ENCODE measurements at regions not wholly inside any gene's neighbourhood (a gene's known extent, or its start where the extent isn't known, plus 50 kb on each side); places are given as distances from the start of the nearest gene placed in this dataset.
"Not testable (repeated sequence)": the region's sequence is repeated elsewhere in the genome, so short reads cannot be mapped to it uniquely, and the experiment has no call there.

DNA sequence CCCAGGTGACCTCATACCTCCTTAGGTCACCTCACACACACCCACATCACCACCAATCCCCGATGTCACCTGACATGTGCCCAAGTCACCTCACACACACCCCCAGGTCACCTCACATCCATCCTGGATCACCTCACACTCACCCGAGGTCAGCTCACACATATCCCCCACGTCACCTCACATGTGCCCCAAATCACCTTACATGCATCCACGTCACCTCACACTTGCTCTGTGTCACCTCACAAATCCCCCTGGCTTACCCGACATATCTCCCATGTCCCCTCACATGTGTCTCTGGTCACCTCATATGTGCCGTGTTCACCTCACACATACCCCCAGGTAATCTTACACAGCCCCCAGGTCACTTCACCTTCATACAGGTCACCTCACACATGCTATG is 864.6 kb downstream of the TMEM121 start:
- Mint-ChIP-seq H3K9me3 (ENCODE audit: unreplicated experiment) (peaks cover 71% of the 10 kb centered on the region), H3K36me3 (ENCODE audit: unreplicated experiment) (no peaks in the 10 kb centered on the region), H3K27ac (ENCODE audit: unreplicated experiment) (no peak overlapping the region), H3K4me1 (ENCODE audit: unreplicated experiment) (no peaks in the 10 kb centered on the region), H3K27me3 (ENCODE audit: unreplicated experiment) (no peaks in the 10 kb centered on the region), H3K4me3 (ENCODE audit: unreplicated experiment) (no peak overlapping the region)
- TF ChIP-seq, protein P1, sequence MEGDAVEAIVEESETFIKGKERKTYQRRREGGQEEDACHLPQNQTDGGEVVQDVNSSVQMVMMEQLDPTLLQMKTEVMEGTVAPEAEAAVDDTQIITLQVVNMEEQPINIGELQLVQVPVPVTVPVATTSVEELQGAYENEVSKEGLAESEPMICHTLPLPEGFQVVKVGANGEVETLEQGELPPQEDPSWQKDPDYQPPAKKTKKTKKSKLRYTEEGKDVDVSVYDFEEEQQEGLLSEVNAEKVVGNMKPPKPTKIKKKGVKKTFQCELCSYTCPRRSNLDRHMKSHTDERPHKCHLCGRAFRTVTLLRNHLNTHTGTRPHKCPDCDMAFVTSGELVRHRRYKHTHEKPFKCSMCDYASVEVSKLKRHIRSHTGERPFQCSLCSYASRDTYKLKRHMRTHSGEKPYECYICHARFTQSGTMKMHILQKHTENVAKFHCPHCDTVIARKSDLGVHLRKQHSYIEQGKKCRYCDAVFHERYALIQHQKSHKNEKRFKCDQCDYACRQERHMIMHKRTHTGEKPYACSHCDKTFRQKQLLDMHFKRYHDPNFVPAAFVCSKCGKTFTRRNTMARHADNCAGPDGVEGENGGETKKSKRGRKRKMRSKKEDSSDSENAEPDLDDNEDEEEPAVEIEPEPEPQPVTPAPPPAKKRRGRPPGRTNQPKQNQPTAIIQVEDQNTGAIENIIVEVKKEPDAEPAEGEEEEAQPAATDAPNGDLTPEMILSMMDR (IDR thresholded peaks at IDR 0.05) = no peak
- DNase-seq (ENCODE audit: extremely low spot score, unreplicated experiment) = peak; percentile 51

DNA sequence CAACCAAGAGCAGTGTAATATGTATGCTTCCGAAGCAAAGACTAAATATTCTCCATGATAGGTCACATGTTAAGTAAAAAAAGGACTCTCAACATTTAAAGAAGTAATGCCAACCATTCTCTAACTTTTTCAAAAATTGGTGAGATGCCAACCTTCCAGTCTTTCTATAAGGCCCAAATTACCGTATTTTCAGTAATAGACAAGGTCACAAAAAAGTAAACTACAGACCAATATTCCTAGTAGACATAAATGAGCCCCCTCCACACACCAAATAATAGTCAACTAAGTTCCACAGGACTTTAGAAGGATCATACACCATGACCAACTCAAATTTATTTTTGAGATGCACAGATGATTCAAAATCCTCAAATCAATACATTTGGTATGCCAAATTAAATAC is 867.4 kb downstream of the TMEM121 start:
- Mint-ChIP-seq H3K36me3 (ENCODE audit: unreplicated experiment) (no peaks in the 10 kb centered on the region), H3K27ac (ENCODE audit: unreplicated experiment) (no peak overlapping the region), H3K4me1 (ENCODE audit: unreplicated experiment) (no peaks in the 10 kb centered on the region), H3K4me3 (ENCODE audit: unreplicated experiment) (no peak overlapping the region), H3K27me3 (ENCODE audit: unreplicated experiment) (no peaks in the 10 kb centered on the region), H3K9me3 (ENCODE audit: unreplicated experiment) (peaks cover 66% of the 10 kb centered on the region)
- TF ChIP-seq, protein P1 (IDR thresholded peaks at IDR 0.05) = no peak
- DNase-seq (ENCODE audit: extremely low spot score, unreplicated experiment) = no peak

DNA sequence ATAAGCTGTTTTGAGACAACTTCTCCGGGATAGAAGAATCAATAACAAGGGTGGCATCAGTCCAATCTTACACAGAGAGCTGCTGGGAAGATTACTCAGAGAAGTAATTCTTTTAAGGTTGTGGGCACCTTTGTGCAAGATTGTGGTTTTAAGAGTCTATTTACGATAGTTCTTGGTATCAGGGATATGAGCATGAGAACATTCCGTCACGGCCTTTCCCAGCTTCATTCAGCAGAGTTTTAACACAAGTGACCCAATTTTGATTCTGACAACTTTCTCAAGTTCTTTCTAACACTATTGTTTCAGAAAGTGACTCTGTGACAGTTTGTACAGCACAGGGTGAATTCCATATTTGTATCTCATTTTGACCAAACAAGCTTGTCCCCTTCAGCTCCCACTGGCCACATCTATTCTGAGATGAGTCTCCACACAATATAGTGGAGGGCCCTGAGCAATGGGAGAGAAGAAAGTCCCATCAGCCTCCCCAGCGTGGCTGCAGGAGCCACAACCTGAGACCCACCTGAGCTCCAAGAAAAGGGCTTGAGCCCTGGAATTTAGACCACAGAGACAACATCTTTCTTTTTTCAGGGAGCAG is 869.2 kb downstream of the TMEM121 start:
- no peak for DNase-seq (ENCODE audit: extremely low spot score, unreplicated experiment)
- TF ChIP-seq, protein P1 (IDR thresholded peaks at IDR 0.05) = no peak
- H3K27me3 Mint-ChIP-seq (ENCODE audit: unreplicated experiment) = no peaks in the 10 kb centered on the region
- no peaks in the 10 kb centered on the region for H3K4me1 Mint-ChIP-seq (ENCODE audit: unreplicated experiment)
- no peak overlapping the region for H3K27ac Mint-ChIP-seq (ENCODE audit: unreplicated experiment)
- H3K9me3 Mint-ChIP-seq (ENCODE audit: unreplicated experiment) = peaks cover 56% of the 10 kb centered on the region
- H3K36me3 Mint-ChIP-seq (ENCODE audit: unreplicated experiment) = no peaks in the 10 kb centered on the region
- no peak overlapping the region for H3K4me3 Mint-ChIP-seq (ENCODE audit: unreplicated experiment)

DNA sequence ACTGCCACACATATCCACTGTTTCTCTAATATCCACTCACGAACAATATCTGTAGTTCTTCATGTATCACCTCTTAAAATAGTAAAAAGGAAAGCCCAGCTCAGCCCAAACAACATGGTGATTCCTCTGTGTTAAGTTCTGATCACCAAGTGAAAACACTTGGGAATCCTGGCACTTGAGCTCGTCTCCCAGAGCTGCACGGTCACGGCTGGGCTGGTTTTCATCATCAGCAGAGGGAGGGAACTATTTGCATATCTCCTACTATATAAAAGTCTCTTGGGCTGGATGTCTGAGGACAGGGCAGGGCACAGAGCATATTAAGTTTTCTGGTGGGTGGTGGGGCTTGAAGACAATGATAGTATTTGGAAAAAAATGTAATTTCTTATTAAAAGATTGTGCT is 870.6 kb downstream of the TMEM121 start:
- Mint-ChIP-seq H3K27ac (ENCODE audit: unreplicated experiment) (no peak overlapping the region), H3K4me1 (ENCODE audit: unreplicated experiment) (no peaks in the 10 kb centered on the region), H3K9me3 (ENCODE audit: unreplicated experiment) (peaks cover 44% of the 10 kb centered on the region), H3K27me3 (ENCODE audit: unreplicated experiment) (no peaks in the 10 kb centered on the region), H3K4me3 (ENCODE audit: unreplicated experiment) (no peak overlapping the region), H3K36me3 (ENCODE audit: unreplicated experiment) (no peaks in the 10 kb centered on the region)
- TF ChIP-seq, protein P1 (IDR thresholded peaks at IDR 0.05) = no peak
- DNase-seq (ENCODE audit: extremely low spot score, unreplicated experiment) = no peak

DNA sequence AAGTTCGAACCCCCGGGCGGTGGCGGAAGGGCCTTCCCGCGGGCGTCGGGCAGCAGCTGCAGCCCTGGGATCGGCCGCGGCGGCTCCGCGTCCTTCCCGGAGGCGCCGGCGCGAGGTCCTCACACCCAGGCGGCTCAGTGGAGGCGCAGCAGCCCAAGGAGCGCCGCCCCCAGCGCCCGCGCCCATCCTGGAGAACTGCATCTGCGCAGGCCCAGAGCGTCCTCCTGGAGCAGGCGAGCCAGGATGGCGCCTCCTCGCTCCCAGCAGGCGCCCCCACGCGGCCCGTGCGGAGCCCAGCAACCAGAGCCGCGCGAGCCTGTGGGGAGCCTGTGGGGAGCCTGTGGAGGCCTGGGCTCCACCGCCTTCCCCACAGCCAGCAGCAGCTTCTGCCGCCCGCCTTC is 872.5 kb downstream of the TMEM121 start:
- not testable (repeated sequence) for H3K27me3 Mint-ChIP-seq (ENCODE audit: unreplicated experiment)
- peaks cover 33% of the 10 kb centered on the region for H3K9me3 Mint-ChIP-seq (ENCODE audit: unreplicated experiment)

DNA sequence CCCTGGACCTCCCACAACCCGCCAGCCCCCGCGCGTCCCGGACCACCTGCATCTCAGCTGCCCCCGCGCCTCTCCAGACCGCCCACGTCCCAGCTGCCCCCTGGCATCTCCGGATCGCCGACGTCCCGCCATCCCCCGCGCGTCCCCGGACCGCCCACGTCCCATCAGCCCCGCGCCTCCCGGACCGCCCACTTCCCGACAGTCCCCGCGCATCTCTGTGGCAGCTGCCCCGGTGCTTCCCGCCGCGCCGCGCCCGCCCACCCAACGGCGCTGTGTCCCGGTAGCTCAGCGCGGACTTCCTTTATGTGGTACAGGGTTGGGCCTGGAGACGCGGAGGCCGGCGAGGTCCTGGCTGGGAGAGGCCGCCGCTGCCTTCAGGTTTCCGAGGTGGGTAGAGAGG is 874.9 kb downstream of the TMEM121 start:
- H3K36me3 Mint-ChIP-seq (ENCODE audit: unreplicated experiment); H3K27me3 Mint-ChIP-seq (ENCODE audit: unreplicated experiment); H3K27ac Mint-ChIP-seq (ENCODE audit: unreplicated experiment); H3K4me1 Mint-ChIP-seq (ENCODE audit: unreplicated experiment); DNase-seq (ENCODE audit: extremely low spot score, unreplicated experiment); H3K4me3 Mint-ChIP-seq (ENCODE audit: unreplicated experiment): not testable (repeated sequence)
- H3K9me3 Mint-ChIP-seq (ENCODE audit: unreplicated experiment) = peaks cover 14% of the 10 kb centered on the region

More for the DNA sequence above, 872.5 kb downstream of the TMEM121 start:
- not testable (repeated sequence) for H3K27ac Mint-ChIP-seq (ENCODE audit: unreplicated experiment); DNase-seq (ENCODE audit: extremely low spot score, unreplicated experiment); H3K4me1 Mint-ChIP-seq (ENCODE audit: unreplicated experiment); H3K36me3 Mint-ChIP-seq (ENCODE audit: unreplicated experiment); H3K4me3 Mint-ChIP-seq (ENCODE audit: unreplicated experiment)

DNA sequence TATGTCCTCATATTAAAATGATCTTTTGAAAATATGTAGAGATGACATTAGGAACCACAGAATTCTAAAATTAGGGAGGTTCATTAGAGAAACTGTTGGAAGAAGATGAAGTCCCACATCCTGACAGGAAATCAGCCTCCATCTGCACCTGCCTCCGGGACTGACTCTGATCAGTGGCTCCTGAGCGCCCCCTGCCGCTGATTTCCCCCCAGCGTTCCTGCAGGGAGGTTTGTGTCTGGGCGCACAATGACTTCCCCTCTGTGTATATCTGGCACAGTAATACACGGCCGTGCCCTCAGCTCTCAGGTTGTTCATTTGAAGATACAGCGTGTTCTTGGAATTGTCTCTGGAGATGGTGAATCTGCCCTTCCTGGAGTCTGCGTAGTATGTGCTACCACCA is 883.8 kb downstream of the TMEM121 start:
- DNase-seq (ENCODE audit: extremely low spot score, unreplicated experiment); H3K4me1 Mint-ChIP-seq (ENCODE audit: unreplicated experiment); H3K36me3 Mint-ChIP-seq (ENCODE audit: unreplicated experiment); H3K4me3 Mint-ChIP-seq (ENCODE audit: unreplicated experiment); H3K27me3 Mint-ChIP-seq (ENCODE audit: unreplicated experiment); H3K27ac Mint-ChIP-seq (ENCODE audit: unreplicated experiment): not testable (repeated sequence)
- peaks cover 16% of the 10 kb centered on the region for H3K9me3 Mint-ChIP-seq (ENCODE audit: unreplicated experiment)

Measured in osteocyte (in vitro differentiated cells).